HUDEP-2 (cell line): ENCODE measurements at regions not wholly inside any gene's neighbourhood (a gene's known extent, or its start where the extent isn't known, plus 50 kb on each side); places are given as distances from the start of the nearest gene placed in this dataset.

Source experiments
- DNase-seq, 76 experiments: peaks; one replicate each; lab custom pipeline; 2025; ENCODE audit not compliant: unreplicated experiment in 76 of 76; lab: John Stamatoyannopoulos, UW

- DNase-seq, result peak in 1 of 76 experiments; percentile 3
Measured at GRCh38 chr3:72385167-72385566, 463.1 kb downstream of the SHQ1 start.

- no peak for DNase-seq
Measured at GRCh38 chr3:72384602-72385001, 463.6 kb downstream of the SHQ1 start.

- no peak for DNase-seq
Measured at GRCh38 chr3:72383883-72384282, 464.4 kb downstream of the SHQ1 start.

- DNase-seq, result no peak
Measured at GRCh38 chr3:72383230-72383629, 465.0 kb downstream of the SHQ1 start.

GRCh38 chr3:72382460-72382859 is 465.8 kb downstream of the SHQ1 start:
- no peak for DNase-seq

- no peak for DNase-seq
Measured at GRCh38 chr3:72381584-72381983, 466.7 kb downstream of the SHQ1 start.

GRCh38 chr3:72380711-72381493 is 467.3 kb downstream of the SHQ1 start:
- DNase-seq, result no peak

- DNase-seq, result no peak
Measured at GRCh38 chr3:72380193-72380592, 468.1 kb downstream of the SHQ1 start.

GRCh38 chr3:72379500-72380187 is 468.6 kb downstream of the SHQ1 start:
- DNase-seq, result no peak

- DNase-seq, result no peak
Measured at GRCh38 chr3:72378287-72378686, 470.0 kb downstream of the SHQ1 start.

- DNase-seq, result no peak
Measured at GRCh38 chr3:72376956-72377710, 471.1 kb downstream of the SHQ1 start.

- DNase-seq, result peak in 43 of 76 experiments; percentile 7 to 80 (median 36)
Measured at GRCh38 chr3:72375237-72376076, 472.8 kb downstream of the SHQ1 start.

GRCh38 chr3:72373139-72373538 is 475.1 kb downstream of the SHQ1 start:
- DNase-seq, result no peak

- no peak for DNase-seq
Measured at GRCh38 chr3:72372161-72372560, 476.1 kb downstream of the SHQ1 start.

GRCh38 chr3:72371431-72371830 is 476.8 kb downstream of the SHQ1 start:
- DNase-seq, result no peak

GRCh38 chr3:72370947-72371346 is 477.3 kb downstream of the SHQ1 start:
- no peak for DNase-seq

- DNase-seq, result no peak
Measured at GRCh38 chr3:72369681-72370080, 478.6 kb downstream of the SHQ1 start.

- no peak for DNase-seq
Measured at GRCh38 chr3:72368331-72368975, 479.8 kb downstream of the SHQ1 start.

- DNase-seq, result no peak
Measured at GRCh38 chr3:72361990-72362389, 486.3 kb downstream of the SHQ1 start.

GRCh38 chr3:72359743-72360142 is 488.5 kb downstream of the SHQ1 start:
- DNase-seq, result no peak
